ENCODE measurements at regions not wholly inside any gene's neighbourhood (a gene's known extent, or its start where the extent isn't known, plus 50 kb on each side); places are given as distances from the start of the nearest gene placed in this dataset.

- TF ChIP-seq, protein P1, sequence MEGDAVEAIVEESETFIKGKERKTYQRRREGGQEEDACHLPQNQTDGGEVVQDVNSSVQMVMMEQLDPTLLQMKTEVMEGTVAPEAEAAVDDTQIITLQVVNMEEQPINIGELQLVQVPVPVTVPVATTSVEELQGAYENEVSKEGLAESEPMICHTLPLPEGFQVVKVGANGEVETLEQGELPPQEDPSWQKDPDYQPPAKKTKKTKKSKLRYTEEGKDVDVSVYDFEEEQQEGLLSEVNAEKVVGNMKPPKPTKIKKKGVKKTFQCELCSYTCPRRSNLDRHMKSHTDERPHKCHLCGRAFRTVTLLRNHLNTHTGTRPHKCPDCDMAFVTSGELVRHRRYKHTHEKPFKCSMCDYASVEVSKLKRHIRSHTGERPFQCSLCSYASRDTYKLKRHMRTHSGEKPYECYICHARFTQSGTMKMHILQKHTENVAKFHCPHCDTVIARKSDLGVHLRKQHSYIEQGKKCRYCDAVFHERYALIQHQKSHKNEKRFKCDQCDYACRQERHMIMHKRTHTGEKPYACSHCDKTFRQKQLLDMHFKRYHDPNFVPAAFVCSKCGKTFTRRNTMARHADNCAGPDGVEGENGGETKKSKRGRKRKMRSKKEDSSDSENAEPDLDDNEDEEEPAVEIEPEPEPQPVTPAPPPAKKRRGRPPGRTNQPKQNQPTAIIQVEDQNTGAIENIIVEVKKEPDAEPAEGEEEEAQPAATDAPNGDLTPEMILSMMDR (IDR thresholded peaks at IDR 0.05): no peak
- TF ChIP-seq POLR2A (IDR thresholded peaks at IDR 0.05): no peak
These were observed 142.3 kb downstream of the LY86 start for GRCh38 chr6:6730831-6731230.

Measured in uterus (tissue), 2 donors.